ENCODE measurements at regions not wholly inside any gene's neighbourhood (a gene's known extent, or its start where the extent isn't known, plus 50 kb on each side); places are given as distances from the start of the nearest gene placed in this dataset.

- no peak for DNase-seq (ENCODE audit: extremely low read depth, low read depth)
- no peak for TF ChIP-seq CTCF (IDR thresholded peaks at IDR 0.05; ENCODE audit: low read depth, low read length)
Measured at GRCh38 chr2:142241016-142241415, 110.2 kb upstream of the LRP1B start.

- no peak for TF ChIP-seq CTCF (IDR thresholded peaks at IDR 0.05; ENCODE audit: low read depth, low read length)
- no peak for DNase-seq (ENCODE audit: extremely low read depth, low read depth)
Measured at GRCh38 chr2:142236181-142236580, 105.4 kb upstream of the LRP1B start.

- no peak for DNase-seq (ENCODE audit: extremely low read depth, low read depth)
- no peak for TF ChIP-seq CTCF (IDR thresholded peaks at IDR 0.05; ENCODE audit: low read depth, low read length)
Measured at GRCh38 chr2:142234741-142235140, 103.9 kb upstream of the LRP1B start.

- no peak for TF ChIP-seq CTCF (IDR thresholded peaks at IDR 0.05; ENCODE audit: low read depth, low read length)
- no peak for DNase-seq (ENCODE audit: extremely low read depth, low read depth)
Measured at GRCh38 chr2:142223309-142223708, 92.5 kb upstream of the LRP1B start.

GRCh38 chr2:142222715-142223114, 91.9 kb upstream of the LRP1B start:
- TF ChIP-seq CTCF (IDR thresholded peaks at IDR 0.05; ENCODE audit: low read depth, low read length) = no peak
- DNase-seq (ENCODE audit: extremely low read depth, low read depth) = no peak

- no peak for TF ChIP-seq CTCF (IDR thresholded peaks at IDR 0.05; ENCODE audit: low read depth, low read length)
- DNase-seq (ENCODE audit: extremely low read depth, low read depth) = no peak
Measured at GRCh38 chr2:142220901-142221300, 90.1 kb upstream of the LRP1B start.

- no peak for TF ChIP-seq CTCF (IDR thresholded peaks at IDR 0.05; ENCODE audit: low read depth, low read length)
- DNase-seq (ENCODE audit: extremely low read depth, low read depth) = no peak
Measured at GRCh38 chr2:142220239-142220638, 89.4 kb upstream of the LRP1B start.
